ENCODE measurements at regions not wholly inside any gene's neighbourhood (a gene's known extent, or its start where the extent isn't known, plus 50 kb on each side); places are given as distances from the start of the nearest gene placed in this dataset.

DNA sequence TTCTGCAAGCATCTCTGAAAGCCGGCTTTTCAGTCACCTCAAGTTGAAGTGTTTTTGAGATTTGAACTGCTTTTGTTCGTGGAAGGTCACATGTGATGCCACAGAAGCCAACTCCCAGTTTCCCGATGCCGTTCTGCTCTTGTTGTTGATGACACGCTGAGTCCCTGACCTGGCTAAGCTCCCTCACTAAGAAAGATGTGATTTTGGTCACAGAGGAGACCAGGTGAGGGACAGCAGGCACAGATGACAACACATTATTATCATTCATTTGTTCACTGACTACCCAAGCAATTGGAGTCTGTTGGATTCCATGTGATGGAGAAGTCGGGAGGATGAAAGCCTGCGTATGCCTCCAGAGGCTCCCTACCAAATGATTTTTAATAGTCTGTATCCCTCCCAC lies 822.4 kb upstream of the RBFOX1 start:
- DNase-seq (ENCODE audit: low read depth): no peak

DNA sequence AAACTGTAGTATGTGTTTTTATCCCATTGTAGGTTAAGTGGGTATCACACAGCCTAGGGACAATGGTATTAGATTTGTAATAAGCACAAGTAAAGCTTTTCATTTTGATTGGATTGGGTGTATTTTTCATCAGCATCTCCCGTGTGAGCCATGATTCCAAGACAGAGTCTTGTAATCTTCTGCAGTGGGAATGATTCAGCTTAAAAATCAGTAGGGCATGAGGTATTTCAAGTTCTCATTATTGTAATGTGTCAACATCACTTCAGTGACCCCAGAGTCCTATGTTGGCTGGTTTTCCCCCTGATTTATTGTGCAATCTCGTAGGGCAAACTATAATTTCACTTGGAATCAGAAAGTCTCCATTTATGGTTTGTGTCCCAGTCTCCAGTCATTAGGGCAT lies 833.2 kb upstream of the RBFOX1 start:
- DNase-seq (ENCODE audit: low read depth): no peak

DNA sequence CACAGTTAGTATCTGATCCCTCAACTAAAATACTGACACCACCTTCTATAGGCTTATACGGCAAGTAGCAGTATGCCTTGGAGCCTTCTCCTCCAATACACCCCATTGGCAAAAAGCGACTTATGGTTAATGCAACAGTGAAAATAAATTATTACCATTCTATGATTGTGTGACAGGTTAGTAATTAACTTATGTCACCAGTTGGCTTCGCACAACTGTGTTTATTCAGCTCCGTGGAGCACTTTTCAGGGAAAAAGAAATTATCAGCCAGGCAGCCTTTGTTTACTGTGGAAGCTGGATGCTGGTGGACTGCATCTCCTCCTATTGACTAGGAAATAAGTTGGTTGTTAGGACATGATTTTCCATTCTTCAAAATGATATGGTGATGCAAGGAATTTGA lies 833.8 kb upstream of the RBFOX1 start:
- no peak for DNase-seq (ENCODE audit: low read depth)

DNA sequence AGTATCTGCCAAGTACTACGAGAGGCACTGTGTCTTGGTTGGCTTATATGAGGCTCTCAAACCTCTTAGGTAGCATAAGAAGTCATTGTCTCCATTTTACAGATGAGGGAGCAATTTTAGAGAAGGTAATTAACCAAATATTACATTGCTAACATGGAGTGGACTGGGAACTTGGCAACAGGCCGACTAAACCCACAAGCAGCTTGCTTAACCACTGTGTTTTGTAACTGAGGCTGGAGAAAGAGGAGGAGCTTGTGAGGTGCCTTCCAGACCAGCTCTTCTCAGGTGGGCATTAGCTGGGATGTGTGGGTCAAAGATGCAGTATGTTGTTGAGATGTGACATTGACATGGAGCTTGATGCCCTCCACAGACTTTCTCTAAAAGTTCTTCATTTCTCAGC lies 835.6 kb upstream of the RBFOX1 start:
- peak; percentile 5 for DNase-seq (ENCODE audit: low read depth)

DNA sequence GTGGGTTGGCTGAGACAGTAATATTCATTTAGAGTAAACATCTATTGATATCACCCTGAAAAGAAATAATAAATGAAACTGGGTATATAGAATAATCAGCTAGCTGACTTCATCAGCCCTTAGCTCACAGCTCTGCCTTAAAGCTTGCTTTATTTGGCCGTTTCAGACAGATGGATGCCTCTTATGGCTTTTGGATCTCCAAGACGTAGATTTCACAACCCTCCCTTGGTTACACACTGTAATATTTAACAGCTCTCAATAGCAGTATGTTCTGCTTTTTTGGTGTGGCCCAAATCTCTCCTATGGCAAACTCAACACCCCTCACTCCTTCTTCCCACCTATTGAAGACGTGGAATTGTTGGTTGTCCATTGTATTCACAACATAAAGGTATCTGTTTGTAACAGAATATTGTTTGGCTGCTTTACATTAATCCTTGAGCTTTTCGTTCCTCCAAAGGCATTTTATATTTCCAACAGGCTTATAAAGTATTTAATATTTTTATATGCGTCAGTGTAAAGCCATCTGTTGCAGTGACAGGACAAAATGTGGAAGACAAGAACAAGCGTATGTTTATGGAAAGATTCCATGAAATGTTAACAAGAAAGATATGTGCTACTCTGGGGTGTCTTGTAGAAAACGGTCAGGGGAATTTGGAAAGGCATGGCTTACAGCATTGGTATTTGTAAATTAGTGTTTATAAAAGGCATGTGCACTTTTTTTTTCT lies 837.0 kb upstream of the RBFOX1 start:
- DNase-seq (ENCODE audit: low read depth): no peak

DNA sequence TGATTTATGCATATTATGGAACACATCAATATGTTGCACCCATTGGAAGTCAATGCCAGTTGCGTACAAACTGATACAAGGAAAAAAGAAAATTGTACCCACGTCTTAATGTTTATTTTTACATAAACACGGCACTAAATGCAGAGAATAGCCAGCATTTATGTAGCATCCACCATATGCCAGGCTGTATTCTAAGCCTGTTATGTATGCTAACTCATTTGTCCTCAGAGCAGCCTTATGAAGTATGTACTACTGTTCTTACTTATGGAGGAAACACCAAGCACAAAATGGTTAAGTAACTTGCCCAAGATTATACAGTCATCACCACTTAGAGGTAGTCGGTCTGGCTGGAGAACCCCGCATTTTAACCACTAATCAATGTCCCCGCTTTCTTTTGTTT lies 837.9 kb upstream of the RBFOX1 start:
- DNase-seq (ENCODE audit: low read depth): no peak

DNA sequence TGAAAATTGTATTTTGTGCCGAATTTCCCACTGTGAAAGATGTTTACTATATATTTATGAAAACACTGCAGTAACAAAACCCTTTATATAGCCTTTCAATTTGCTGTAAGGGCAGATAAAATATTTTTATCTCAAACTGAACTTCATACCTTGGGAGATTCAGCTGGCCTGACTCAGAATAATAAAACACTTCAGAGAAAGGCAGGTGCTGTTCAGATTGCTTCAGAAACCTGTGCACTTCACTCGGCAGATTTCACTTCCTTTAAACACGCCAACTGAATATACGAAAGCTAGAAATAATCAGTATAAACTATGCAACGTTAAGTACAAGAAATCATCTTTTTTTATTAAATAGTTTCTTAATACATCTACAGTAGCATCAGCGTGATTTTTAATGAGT lies 839.1 kb upstream of the RBFOX1 start:
- no peak for DNase-seq (ENCODE audit: low read depth)

DNA sequence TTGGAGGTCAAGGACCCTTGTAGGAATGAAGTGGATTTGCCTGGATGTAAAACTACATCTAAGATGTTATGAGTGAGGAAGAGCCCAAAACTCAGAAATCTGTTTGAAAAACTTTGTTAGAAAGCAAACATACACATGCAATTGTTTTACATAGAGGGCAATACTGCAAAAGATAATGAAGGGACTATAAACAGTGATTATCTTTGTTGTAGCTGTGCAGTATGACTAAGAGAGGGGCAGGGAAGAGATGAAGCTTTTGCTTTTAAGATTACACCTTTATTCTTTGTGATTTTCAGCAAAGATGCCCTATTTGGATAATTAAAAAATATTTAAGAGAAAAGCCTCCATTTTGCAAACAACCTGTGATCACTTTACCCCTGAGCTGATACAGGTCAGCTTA lies 839.9 kb upstream of the RBFOX1 start:
- DNase-seq (ENCODE audit: low read depth): no peak

DNA sequence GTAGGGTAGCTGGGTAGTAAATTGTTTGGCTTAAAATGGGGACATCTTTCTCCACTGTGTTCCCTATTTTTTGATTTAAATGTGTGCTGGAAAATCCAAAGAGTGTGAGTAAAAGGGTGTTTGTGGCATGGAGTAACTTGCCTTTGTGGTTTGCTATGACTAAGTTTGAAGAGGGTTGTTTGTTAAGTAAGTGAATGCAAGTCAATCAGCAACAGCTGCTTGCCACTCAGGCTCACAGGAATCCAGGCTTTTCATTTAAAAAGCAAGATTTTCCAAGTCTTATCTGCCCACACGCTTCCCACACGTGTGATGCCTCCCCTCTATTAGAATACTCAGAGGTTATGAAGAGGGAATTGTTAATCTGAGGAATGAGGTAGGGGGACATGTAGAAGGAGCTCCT lies 847.7 kb upstream of the RBFOX1 start:
- DNase-seq (ENCODE audit: low read depth): no peak

DNA sequence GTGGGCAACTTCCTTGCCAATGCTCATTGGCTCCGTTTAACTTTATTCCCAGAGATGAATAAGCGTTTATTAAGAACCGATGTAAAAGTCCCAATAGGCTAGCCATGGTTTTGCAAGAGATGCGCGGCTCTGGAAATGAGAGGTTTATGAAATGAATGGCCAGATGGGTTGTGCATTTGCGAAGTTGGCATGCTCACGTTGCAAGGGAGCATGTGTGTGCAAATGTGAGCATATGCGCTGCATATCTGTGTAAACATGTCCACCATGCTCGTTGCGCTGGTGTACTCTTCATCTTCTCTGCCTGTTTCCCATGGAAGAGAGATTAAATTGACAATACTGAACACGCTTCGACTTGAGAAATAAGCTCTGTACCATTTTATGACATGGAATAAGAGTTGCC lies 848.6 kb upstream of the RBFOX1 start:
- DNase-seq (ENCODE audit: low read depth): no peak

DNA sequence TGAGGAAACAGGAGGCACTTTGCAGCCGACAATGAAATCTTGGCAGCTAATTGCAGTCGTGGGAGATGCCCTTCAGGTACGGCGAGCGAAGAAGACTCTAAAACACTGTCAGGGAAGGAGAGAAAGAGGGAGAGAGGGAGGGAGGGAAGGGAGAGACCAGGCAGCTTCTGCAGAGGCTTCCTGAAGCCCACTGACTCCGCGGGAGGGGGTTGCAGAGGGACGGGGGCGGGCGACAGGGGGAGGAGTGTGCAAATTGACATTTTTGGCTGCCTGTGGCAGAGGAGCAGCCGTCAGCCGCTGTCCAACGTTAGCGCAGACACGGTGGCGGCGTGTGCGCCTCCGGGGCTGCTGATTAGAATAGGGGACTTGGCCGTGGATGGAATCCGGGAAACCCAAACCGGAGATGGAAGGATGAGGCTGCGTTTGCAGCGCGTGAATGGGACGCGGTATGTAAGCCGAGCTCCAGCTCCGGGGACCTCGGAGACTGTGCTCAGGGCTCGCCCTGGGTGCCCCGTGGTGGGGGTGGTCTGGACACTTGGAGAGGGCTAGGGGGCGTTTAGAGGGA lies 849.1 kb upstream of the RBFOX1 start:
- DNase-seq (ENCODE audit: low read depth): no peak

DNA sequence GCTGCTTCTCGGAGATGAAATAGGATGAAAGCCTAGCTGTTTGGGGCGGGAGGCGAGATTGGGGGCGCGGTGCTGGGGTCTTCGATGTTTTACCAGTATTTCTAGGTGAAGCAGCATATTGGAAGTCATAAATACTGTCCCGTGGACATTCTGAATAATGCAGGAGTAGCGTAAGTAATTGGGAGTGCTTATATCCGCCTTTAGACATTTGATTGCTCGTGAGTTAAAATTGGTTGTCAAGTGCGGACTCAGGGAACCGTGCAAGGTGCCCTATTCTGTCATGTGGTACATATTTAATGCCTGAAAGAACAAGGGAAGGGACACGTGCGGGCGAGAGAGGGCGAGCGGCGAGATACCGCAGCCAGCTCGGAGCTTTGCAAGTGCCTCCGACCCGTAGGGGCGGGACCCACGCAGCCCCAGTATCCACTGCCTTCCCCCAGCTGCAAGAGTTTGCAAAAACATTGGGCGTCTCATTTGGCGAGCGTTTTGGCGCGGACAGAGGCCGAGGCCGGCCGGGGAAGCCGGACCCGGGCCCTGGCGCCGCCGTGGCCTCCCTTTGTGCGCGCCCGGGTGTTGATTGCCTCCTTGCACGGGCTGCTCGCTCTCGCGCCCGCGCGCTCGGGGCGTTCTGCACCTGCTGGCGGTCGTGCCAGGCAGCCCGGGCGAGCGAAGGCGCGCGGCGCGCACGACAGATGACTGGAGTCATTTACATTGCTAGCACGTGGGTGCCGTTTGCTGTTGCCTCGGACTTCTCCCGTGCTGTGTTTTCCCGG lies 849.8 kb upstream of the RBFOX1 start:
- DNase-seq (ENCODE audit: low read depth): no peak

DNA sequence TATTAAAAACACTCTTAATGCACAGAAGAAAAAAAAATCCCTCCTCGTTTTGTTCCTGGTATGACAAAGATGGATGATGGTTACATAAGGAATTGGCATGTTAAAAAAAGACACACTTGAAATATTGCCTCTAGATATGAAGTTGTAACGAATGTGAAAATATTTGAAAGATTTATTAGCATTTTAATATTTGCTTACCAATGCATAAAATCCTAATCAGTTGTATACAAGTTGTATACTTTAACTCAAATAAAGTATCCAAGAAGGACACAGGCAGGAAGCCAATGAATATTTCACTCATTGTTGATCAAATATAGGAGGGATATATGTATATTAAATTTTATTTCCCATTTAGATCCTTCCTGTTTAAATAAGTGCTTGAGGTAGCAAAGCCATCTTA lies 850.8 kb upstream of the RBFOX1 start:
- DNase-seq (ENCODE audit: low read depth): no peak

DNA sequence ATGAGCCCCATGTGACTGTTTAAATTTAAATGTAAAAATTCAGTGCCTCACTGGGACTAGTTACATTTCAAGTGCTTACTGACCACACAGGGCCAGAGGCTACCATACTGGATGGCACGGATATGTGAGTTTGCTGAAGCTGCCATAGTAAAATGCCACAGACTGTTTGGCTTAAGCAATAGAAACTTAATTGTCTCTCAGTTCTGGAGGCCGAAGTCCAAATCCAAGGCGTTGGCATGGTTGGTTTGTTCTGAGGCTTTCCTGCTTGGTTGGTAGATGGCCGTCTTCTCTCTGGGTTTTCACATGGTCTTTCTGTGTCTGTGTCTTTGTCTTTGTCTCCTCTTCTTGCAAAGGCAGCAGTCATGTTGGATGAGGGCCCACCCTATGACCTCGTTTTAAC lies 878.9 kb upstream of the RBFOX1 start:
- no peak for DNase-seq (ENCODE audit: low read depth)

DNA sequence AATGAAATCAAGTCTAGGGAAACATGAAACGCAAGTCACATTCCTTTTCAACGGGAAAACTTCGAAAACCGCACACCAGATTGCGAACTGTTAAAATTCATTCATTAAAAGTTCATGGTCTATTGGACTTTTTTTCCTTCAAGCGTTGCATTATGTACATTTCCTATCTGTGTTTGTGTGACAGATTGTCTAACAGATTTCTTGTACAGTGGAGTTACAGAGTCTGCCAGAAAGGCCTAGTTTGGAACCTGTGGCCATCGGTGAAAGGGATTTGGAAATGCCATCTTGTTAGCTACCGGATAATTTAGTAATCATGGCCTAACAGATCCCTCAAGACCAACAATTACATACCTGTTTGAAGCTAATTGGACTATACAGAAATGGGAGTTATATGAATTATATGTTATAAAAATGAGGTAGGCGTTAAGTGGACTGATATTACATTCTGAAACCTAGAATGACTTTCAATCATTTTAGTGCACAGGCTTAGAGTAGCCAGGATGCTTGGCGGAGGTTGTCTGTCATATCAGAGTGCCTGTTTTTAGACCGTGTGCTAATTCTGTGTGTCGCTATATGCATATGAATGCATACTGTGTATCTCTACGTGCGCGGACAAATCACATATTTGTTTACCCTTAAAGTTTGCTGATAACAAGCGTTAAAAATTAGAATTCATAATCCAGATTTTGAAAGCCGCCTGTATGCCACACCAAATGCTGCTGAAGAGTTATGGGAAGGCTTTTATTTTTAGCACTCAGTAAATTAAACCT lies 885.4 kb upstream of the RBFOX1 start:
- no peak for DNase-seq (ENCODE audit: low read depth)

DNA sequence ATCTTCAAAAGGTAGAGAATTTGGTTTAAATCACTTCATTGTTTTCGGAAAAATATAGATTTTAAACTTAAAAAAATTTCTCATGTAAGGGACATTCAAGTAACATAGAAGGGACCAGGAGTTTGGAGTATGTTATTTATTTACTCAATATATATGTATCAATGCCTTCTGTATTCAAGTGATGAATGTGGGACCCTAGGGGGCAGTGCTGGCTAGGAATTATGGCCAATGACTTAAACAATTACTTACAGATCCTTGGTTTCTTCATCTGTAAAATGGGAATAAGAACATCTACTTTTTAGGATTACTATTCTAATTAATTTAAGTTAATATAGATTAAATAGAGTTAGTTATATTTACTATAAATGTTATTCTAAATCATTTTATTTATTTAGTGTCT lies 886.3 kb upstream of the RBFOX1 start:
- no peak for DNase-seq (ENCODE audit: low read depth)

DNA sequence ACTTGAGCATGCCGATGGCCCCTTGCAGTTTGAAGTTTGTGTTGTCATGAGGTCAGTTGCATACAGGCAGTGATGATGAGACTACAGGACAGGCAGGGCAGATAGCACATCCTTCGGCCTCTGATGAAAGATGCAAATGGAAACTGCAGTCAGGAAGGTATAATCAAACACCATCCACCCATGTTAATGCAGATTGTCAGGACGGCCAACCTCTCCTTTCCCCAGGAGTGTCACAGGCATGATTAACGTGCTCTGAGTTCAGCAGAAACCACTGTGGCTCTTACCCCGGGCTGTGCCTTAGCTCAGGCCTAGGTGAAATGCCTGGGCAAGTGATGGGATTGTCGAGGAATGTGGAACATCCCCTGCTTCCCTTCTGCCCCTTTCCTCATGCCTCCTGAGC lies 893.5 kb upstream of the RBFOX1 start:
- DNase-seq (ENCODE audit: low read depth): no peak

DNA sequence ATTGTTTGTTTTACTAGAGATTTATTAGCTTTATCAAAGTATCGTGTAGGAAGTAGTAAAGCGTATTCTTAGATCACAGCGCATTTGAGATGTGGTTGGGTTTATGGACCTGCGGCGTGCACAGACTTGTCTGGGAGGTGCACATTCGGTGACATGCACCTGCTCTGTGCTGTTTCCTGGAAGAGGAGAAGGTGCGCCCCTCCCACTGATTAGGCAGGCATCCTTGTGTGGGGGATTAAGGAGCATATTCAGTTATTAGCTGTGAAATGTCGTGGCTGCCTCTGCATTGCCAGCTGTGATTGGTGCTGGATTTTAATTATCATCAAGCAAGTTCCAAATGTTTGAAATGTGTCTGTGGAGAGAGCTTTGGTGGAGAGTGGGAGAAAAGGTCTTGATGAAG lies 903.8 kb upstream of the RBFOX1 start:
- no peak for DNase-seq (ENCODE audit: low read depth)

DNA sequence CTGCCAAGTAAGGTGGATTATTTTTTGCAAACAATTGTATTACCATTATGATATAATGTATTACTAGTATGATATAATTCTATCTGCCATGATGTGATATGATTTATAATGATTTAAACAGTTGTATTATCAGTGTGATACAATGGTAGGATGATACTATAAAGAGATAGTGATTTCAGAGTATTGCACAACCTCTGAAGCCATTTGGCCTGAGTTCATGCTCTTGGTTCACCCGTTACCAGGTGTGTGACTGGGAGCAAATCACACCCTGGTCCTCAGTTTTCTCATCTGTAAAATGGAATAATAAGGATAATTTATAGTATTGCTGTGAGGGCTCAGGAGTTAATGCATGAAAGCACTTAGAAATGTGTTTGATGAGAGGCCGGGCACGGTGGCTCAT lies 905.0 kb upstream of the RBFOX1 start:
- no peak for DNase-seq (ENCODE audit: low read depth)

DNA sequence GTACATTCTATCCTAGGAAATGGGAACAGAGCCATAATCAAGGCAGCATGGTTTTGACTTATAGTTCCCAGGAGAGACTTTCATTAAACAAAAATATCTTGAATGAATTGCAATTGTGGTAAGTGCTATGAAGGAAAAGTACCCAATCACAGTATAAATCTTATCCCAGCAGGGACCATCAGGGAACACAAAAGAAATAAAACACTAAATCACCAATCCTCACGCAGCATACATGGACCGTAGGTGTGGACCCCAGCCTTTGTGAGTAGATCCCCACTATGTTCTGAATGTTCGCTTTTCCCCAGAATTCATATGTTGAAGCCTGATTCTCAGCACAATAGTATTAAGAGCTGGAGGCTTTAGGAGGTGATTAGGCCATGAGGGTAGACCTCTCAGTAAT lies 925.0 kb upstream of the RBFOX1 start:
- DNase-seq (ENCODE audit: low read depth): no peak

DNA sequence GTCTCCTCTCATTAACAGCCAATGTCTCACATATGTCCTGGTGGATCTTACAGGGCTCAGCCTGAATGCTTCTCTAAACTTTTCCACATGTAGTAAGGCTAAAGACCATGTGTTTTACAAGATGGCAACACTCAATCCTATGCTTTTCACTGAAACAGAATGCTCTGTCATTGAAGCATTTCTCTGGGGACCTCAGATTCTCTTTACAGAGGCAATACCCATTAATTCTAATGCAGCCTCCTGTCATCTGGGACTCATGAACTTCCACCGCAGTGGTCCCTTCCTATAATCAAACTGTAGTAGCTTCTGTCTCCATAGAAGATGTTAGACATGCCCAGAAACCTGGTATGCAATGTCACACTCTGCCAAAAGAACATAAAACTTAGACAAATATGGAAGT lies 926.6 kb upstream of the RBFOX1 start:
- DNase-seq (ENCODE audit: low read depth): no peak

DNA sequence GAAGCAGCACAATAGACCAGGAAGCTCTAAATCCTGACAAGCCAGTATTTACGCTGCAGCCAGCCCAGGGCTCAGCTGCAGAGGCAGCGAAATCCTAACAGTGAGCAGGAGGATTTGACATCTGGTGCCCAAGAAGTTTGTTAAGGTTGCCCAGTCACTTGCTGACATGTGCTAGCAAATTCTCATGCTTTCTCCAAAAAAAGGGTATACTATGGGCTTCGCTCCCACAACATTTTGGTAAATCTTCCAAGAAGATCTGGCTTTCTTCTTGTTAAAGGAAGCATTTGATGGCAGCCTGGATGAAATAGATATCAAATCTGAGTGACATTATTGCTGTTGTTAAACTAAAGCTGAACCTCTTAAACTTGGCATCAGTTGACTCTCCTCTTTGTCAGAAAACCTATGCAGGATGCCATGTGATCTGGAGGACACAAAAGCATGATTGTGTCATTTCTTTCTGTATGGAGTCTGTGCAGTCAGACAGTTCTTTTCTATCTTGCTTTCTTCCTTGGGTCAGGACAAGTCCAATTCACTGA lies 949.7 kb upstream of the RBFOX1 start:
- no peak for DNase-seq (ENCODE audit: low read depth)

DNA sequence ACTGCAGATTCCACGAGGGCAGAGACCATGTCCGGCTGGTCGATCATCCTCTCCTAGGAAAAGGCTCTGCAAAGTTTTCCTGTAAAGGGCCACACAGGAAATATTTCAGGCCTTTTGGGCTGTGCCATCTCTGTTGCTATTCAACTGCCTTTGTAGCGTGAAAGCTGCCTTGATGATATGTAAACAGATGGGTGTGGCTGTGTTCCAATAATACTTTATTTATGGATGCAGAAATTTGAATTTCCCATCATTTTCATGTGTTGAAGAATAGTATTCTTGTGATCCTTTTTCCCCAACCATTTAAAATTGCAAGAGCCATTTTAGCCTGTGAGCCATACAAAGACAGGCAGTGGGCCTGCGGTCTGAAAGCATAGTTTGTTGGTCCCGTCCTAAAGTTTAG lies 950.7 kb upstream of the RBFOX1 start:
- DNase-seq (ENCODE audit: low read depth): no peak

All from iris pigment epithelial cell (primary cell).